HG02798 (cell line): ENCODE measurements at regions not wholly inside any gene's neighbourhood (a gene's known extent, or its start where the extent isn't known, plus 50 kb on each side); places are given as distances from the start of the nearest gene placed in this dataset.
A peak's percentile ranks its signal among the peaks of the same experiment; 100 is the strongest.
"Not testable (repeated sequence)": the region's sequence is repeated elsewhere in the genome, so short reads cannot be mapped to it uniquely, and the experiment has no call there.

ENCODE experiments used
- ATAC-seq: cut with Tn5 transposase; IDR thresholded peaks from one replicate; pipeline ENCODE4 v1.9.1; 2021; ENCODE audit warnings: mild to moderate bottlenecking; ENCODE audit not compliant: unreplicated experiment, poor library complexity

DNA sequence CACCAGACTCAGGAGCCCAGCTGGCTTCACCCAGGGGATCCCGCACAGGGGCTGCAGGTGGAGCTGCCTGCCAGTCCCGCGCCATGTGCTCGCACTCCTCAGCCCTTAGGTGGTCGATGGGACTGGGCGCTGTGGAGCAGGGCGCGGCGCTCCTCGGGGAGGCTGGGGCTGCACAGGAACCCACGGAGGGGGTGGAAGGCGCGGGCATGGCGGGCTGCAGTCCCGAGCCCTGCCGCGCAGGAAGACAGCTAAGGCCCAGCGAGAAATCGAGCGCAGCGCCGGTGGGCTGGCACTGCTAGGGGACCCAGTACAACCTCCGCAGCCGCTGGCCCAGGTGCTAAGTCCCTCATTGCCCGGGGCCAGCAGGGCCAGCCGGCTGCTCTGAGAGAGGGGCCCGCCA, 202.9 kb downstream of the SPANXN4 start:
- ATAC-seq, result not testable (repeated sequence)

DNA sequence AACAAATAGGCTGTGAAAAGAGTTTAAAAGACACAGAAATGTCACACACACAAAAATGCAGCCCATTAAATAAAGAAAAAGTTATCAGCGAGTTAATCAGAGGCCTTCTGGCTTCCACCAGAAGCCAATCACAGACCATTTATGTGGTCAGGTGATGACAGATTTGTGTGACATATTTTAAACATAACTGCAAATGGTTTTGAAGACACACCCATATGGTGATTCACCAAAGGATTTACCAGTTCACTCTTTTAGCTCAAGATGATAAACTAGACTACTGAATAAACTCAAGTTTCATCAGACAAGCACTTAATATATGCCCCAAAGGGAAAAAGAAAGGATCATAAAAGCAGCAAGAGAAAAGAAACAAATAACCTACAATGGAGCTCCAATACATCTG, 181.2 kb downstream of the SPANXN4 start:
- no peak for ATAC-seq

DNA sequence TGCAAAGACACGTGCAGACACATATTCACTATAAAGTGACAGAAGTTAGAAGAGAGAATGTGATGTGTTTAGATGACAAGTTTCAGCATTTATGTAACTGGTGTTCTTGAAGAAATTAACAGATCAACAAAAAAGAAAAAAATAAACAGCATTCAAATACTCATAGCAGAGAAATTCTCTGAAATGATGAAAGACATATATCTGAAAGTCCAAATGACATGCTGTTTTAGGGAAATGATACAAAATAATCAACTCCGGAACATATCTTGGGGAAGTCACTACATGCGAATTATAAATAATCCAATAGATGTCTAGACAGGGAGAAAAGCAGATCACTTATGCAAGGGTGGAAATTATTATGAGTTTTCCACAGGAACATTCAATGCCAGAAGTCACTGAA, 146.0 kb downstream of the SPANXN4 start:
- ATAC-seq, result no peak

DNA sequence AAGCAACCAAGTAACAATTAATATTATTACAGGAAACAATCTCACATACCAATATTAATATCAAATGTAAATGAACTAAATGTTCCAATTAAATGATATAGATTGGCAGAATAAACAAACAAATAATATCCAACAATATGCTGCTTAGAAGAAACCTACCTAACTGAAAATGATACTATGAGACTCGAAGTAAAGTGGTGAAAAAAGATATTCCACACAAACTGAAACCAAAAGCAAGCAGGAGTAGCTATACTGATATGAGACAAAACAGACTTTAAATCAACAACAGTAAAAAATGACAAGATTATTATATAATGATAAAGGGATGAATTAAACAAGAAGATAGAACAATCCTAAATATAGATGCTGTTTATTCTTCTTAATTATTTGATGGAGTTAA, 140.1 kb downstream of the SPANXN4 start:
- ATAC-seq, result peak; percentile 73

DNA sequence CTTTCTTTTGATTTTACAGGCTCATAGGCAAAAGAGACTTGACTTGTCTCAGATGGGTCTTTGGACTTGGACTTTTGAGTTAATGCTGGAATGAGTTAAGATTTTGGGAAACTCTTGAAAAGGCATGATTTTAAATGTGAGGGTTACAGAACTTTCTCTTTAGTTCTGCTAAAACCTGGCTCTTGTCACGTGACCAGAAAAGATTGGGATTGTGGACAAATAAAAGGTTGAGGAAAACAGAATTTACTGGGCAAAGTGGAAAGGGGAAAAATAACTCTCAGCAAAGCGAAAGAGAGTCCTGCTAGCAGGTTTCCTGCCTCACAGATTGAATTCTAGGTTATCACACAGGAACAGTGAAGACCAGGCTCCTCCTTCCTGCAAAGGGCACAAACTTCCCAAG, 114.0 kb downstream of the SPANXN4 start:
- ATAC-seq, result no peak

DNA sequence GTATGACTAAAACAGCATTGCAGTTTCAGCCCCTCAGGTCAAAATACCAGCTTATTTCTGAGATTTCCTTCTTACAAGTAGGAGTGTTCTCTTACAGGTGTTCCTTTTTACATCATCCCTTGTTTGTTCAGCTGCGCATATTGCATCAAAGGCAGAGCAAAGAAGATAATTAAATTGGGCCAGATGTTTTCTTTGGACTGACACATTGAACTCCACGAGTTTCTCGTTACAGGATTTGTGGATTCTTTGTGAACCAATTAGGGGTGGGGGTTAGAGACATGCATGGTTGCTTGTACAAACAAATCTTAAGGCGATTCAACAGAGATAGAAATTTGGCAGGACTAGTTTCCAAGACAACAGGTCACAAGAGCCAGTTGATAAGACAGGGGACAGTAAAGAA, 95.7 kb downstream of the SPANXN4 start:
- ATAC-seq, result no peak

DNA sequence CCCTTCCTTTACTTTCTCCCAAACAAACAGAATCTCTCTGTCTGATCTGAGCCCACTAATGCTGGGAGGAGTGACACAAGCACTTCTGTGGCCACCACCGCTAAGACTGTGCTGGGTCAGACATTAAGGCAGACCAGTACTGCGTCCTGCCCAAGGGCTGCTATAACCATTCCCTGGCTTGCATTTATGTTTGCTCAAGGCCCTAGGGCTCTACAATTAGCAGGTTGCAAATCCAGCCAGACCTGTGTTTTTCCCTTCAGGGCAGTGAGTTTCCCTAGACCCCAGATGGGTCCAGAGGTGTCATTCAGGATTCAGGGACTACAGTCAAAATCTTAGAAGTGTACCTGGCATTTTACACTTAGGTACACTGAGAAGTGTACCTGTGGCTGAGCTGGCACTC, 89.7 kb downstream of the SPANXN4 start:
- ATAC-seq, result no peak

DNA sequence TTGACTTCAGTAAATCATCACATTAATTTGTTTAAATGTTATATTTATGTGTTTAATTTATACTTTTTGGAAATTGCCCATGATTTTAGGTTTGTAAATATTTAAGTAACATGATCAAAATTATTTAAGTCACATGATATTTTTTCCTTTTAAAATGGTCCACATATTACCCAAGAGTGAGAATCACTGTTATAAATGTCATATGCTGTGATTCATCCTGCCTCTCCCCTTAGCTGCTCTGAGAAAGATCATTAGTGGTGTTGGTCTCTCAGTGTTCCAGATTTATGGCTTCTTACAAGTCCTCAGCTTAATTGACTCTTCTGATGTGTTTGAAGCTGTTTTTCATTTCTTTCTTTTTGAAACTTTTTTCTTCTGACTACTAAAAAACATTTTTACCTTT, 70.1 kb downstream of the SPANXN4 start:
- no peak for ATAC-seq

DNA sequence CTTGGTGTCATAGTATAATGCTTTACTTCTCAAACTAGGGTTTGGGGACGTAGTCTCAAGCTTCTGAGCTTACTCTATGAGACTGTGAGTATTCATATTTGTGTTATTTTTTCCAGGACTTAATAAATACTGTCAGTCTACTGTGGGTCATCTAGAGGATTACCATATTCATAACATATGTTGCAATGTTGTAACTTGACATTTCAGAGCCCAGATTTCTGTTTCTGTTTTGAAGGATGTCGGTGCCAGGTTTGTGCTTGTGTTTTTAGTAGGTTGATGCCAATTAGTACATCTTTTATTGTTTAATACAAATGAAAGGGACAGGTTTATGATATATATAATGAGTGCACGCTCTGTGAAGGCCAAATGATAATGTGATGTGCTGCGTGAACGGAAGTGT, 69.6 kb downstream of the SPANXN4 start:
- ATAC-seq, result no peak

DNA sequence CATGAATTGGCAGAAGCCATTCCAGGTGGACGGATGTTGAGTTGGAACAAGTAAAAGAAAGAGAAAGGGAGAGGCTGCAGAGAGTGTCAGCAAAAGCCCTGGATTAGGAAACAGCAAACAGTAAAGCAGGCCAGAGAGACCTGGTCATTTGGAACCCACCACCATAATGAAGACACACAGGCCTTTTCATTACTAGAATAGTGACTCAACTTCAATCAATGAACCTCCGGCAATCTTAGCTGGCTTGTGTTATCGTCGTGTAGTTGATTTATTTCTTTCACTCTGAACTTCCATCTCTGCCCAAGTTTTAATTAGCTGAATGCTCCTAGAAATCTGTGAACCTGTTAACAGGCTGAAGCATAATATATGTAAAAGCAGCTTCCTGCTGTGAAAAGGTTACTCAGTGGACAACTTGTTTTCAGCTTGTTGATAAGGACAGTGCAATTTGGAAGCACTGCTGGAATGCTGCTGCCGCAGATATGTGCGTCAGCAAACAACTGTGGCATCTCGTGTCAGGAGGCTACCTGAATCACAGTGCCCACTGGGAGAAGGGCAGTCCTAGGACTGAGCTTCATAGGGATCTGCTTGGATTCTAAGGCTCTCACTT, 68.8 kb downstream of the SPANXN4 start:
- ATAC-seq, result no peak
